ENCODE measurements at regions not wholly inside any gene's neighbourhood (a gene's known extent, or its start where the extent isn't known, plus 50 kb on each side); places are given as distances from the start of the nearest gene placed in this dataset.

DNA sequence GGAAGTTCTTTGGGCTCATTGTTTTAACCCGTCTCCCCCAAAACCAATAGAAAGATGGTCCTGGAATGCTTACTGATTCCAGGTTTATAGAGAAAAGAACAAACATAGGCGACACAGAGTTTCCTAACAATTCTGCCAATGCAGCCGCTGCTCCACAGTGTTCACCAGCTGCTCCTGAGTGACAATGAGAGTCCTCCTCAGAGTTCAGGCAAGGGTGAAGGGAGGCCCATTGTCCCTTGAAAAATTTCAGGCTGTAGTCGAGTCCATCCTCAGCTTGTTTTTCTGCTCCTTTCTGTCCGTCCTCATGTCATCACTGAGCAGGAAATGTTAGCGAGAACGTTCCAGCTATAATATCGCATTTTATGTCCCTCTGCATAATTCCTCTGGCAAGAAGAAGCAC lies 537.6 kb downstream of the TCERG1L start:
- ChIA-PET POLR2A (ENCODE audit: unreplicated experiment) (no interaction called here), CTCF (interaction anchor here (0.6 kb wide), 1 partner anchor 27 kb away, joined by 3 read pairs; no protein-coding TSS in a partner anchor)
- Histone ChIP-seq H3K4ac (ENCODE audit: low read depth, low read length) (no peak overlapping the region), H3K23ac (ENCODE audit: low read depth, low read length) (no peak overlapping the region), H4K91ac (ENCODE audit: insufficient read depth, low read depth, low read length) (no peak overlapping the region), H3K4me1 (ENCODE audit: control insufficient read depth, insufficient read depth, low read length) (no peaks in the 10 kb centered on the region), H2BK120ac (ENCODE audit: low read depth, low read length) (no peak overlapping the region), H2AK9ac (replicated peaks; ENCODE audit: low read depth, low read length, poor library complexity) (no peak overlapping the region), H3K56ac (ENCODE audit: extremely low read depth, insufficient read depth, low read length) (no peak overlapping the region), H4K5ac (ENCODE audit: low read depth, low read length) (no peak overlapping the region), H3K4me2 (ENCODE audit: low read depth, low read length) (no peak overlapping the region), H3K79me1 (ENCODE audit: low read depth in 1 of 2, low read length in 2 of 2) (no peaks in the 10 kb centered on the region), H2BK5ac (ENCODE audit: low read depth, low read length, poor library complexity, severe bottlenecking) (no peak overlapping the region), H2BK20ac (ENCODE audit: low read depth, low read length) (no peak overlapping the region), H3K4me3 (ENCODE audit: insufficient read depth, low read depth, low read length) (no peak overlapping the region), H4K8ac (ENCODE audit: low read depth in 2 of 2, low read length in 2 of 2) (no peak overlapping the region), H3K14ac (replicated peaks; ENCODE audit: low read depth, low read length) (no peak overlapping the region), H3K9me3 (ENCODE audit: control insufficient read depth, insufficient read depth, low read length) (peaks cover 47% of the 10 kb centered on the region), H3K27ac (ENCODE audit: insufficient read depth, low read length) (no peak overlapping the region), H2AK5ac (ENCODE audit: low read depth, low read length) (no peak overlapping the region), H2BK15ac (ENCODE audit: low read depth, low read length) (no peak overlapping the region), H3K9me1 (ENCODE audit: insufficient read depth, low read length) (no peaks in the 10 kb centered on the region), H4K20me1 (ENCODE audit: insufficient read depth, low read length) (no peaks in the 10 kb centered on the region), H3K36me3 (ENCODE audit: control insufficient read depth, insufficient read depth, low read length) (no peaks in the 10 kb centered on the region), H3K27me3 (ENCODE audit: control insufficient read depth, insufficient read depth, low read length) (no peaks in the 10 kb centered on the region), H3K9ac (ENCODE audit: low read depth, low read length) (no peak overlapping the region), H2AFZ (replicated peaks; ENCODE audit: low read length, poor library complexity) (no peak overlapping the region), H3K18ac (ENCODE audit: low read depth, low read length) (no peak overlapping the region)
- 4% methylated on average over 4 of the region's 8 CpGs; no CpG with 5 or more reads in 1 of the 2 experiments for WGBS, 2 experiments (ENCODE audit: extremely low coverage in 2 of 2, insufficient read length in 1 of 2)
- ATAC-seq (ENCODE audit: low read depth) (no peak), DNase-seq (no peak)
- in situ Hi-C loops (cut with MboI; ENCODE audit: low sequenced_read_pairs) (no loop called here), intact Hi-C loops (cut with micrococcal nuclease) (no loop called here), dilution Hi-C loops (cut with HindIII; ENCODE audit: low sequenced_read_pairs, unreplicated experiment) (no loop called here)
- no TSS peak for BruUV-seq (replicated peaks)
- TF ChIP-seq MAZ (IDR thresholded peaks at IDR 0.05; ENCODE audit: borderline replicate concordance, low read depth, low read length) (no peak), NFE2L2 (IDR thresholded peaks at IDR 0.05; ENCODE audit: low read depth, low read length) (no peak), ELK1 (IDR thresholded peaks at IDR 0.05; ENCODE audit: borderline replicate concordance, low read depth, low read length) (no peak), CTCF (conservative IDR thresholded peaks at IDR 0.05; ENCODE audit: low read depth, low read length) (no peak), MXI1 (IDR thresholded peaks at IDR 0.05; ENCODE audit: borderline replicate concordance, low read depth, low read length) (no peak), BHLHE40 (IDR thresholded peaks at IDR 0.05; ENCODE audit: low read depth, low read length) (no peak), RFX5 (IDR thresholded peaks at IDR 0.05; ENCODE audit: low read depth, low read length) (no peak), CHD1 (IDR thresholded peaks at IDR 0.05; ENCODE audit: low read depth, low read length) (no peak), RAD21 (IDR thresholded peaks at IDR 0.05; ENCODE audit: low read length) (no peak), MAFK (IDR thresholded peaks at IDR 0.05; ENCODE audit: low read depth, low read length) (no peak)
